Spleen (tissue), 7 donors: ENCODE measurements at regions not wholly inside any gene's neighbourhood (a gene's known extent, or its start where the extent isn't known, plus 50 kb on each side); places are given as distances from the start of the nearest gene placed in this dataset.

Source experiments
- POLR2A ChIP-seq, 3 donors: fragments of 450-650 bp; IDR thresholded peaks; one replicate each; pipeline ENCODE4 v1.5.1; 2017; ENCODE audit warnings: antibody characterized with exemption in 3 of 3, mild to moderate bottlenecking in 1 of 3
- POLR2AphosphoS5 ChIP-seq, 3 donors: sonication (generic); formaldehyde crosslinking; IDR thresholded peaks; one replicate each; pipeline ENCODE4 v1.5.1; 2017; ENCODE audit warnings: antibody characterized with exemption in 3 of 3
- TF ChIP-seq, protein P1 (sequence below), 11 experiments: fragments of 200-600 bp in 7 of 11; fragments of 450-650 bp in 4 of 11; sonication (generic) in 4 of 11; IDR thresholded peaks in 8 of 11; conservative IDR thresholded peaks in 3 of 11; 1 replicate in 7 of 11; 2 replicates in 4 of 11; pipeline versions ENCODE4 v1.4.0 to v1.8.0; 2016 to 2021; ENCODE audit warnings: antibody characterized with exemption in 11 of 11, inconsistent platforms in 4 of 11, mild to moderate bottlenecking in 1 of 11
- donor health status: DM: no; HTN: no; CAD: no; lungs with moderate emphysema.
- donor health status: DM: no; HTN: no; CAD: no.
- donor health status: DM: no; HTN: no; CAD: no.

DNA sequence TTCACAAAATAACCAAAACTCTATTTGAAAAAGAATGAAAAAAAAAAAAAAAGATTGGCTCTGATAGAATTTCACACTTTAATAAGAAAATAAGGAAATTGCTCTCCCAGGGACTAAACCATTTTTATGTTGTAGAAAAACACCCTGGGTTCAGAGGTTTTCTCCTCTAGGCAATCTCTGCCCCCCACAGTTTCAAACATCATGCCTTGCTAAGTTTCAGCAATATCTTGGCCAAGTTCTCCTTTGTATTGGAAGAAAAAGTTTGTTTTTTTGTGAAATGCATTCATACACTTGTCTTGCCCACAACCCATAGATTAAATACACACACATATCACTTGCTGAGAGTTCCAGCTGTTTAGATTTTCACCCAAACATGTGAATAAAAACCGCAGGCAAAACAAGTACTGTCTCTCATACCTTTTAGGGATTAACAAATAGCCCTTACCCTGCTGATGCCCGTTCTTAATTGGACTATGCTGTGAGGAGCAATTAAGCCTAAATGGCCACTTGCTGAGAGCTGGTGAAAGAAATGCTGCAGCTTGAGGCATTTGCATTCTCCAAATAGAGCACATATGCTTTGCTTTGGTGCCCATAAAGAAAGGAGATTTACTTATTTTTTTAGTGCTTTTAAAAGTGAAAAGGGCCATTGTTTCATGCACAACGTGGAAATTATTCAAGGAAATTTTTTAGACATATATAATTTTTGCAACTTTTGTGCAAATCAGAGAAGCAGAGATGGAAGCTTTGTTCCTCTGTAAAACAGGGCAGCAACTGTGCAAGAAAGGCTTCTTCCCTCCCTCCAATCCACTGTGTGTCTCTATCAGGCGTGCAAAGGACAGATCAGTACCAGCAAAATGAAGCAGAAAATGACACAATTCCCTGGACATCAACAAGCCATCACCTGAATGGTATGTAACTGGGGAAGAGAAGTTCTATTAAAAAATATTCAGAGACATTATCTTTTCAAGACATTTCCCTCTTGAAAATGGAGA, 262.4 kb upstream of the KIF2A start:
- TF ChIP-seq POLR2A (IDR thresholded peaks at IDR 0.05) (no peak), POLR2AphosphoS5 (IDR thresholded peaks at IDR 0.05) (no peak)
- TF ChIP-seq, protein P1, sequence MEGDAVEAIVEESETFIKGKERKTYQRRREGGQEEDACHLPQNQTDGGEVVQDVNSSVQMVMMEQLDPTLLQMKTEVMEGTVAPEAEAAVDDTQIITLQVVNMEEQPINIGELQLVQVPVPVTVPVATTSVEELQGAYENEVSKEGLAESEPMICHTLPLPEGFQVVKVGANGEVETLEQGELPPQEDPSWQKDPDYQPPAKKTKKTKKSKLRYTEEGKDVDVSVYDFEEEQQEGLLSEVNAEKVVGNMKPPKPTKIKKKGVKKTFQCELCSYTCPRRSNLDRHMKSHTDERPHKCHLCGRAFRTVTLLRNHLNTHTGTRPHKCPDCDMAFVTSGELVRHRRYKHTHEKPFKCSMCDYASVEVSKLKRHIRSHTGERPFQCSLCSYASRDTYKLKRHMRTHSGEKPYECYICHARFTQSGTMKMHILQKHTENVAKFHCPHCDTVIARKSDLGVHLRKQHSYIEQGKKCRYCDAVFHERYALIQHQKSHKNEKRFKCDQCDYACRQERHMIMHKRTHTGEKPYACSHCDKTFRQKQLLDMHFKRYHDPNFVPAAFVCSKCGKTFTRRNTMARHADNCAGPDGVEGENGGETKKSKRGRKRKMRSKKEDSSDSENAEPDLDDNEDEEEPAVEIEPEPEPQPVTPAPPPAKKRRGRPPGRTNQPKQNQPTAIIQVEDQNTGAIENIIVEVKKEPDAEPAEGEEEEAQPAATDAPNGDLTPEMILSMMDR (IDR thresholded peaks at IDR 0.05 in 8 of 11, conservative IDR thresholded peaks at IDR 0.05 in 3 of 11), result no peak
